Eye (tissue), 1 donor: ENCODE measurements at regions not wholly inside any gene's neighbourhood (a gene's known extent, or its start where the extent isn't known, plus 50 kb on each side); places are given as distances from the start of the nearest gene placed in this dataset.

Source experiments
- DNase-seq: peaks from one replicate; pipeline ENCODE4 v3.0.0-alpha.2; 2015

- DNase-seq = no peak
Measured at GRCh38 chr2:228648541-228648940, 467.1 kb upstream of the SPHKAP start.

- no peak for DNase-seq
Measured at GRCh38 chr2:228646061-228646460, 464.6 kb upstream of the SPHKAP start.

- DNase-seq = no peak
Measured at GRCh38 chr2:228644199-228644598, 462.7 kb upstream of the SPHKAP start.

- DNase-seq = no peak
Measured at GRCh38 chr2:228642861-228643260, 461.4 kb upstream of the SPHKAP start.

- DNase-seq = no peak
Measured at GRCh38 chr2:228630786-228631185, 449.3 kb upstream of the SPHKAP start.

- no peak for DNase-seq
Measured at GRCh38 chr2:228629251-228629650, 447.8 kb upstream of the SPHKAP start.

- no peak for DNase-seq
Measured at GRCh38 chr2:228628682-228629081, 447.2 kb upstream of the SPHKAP start.

GRCh38 chr2:228627510-228627909, 446.0 kb upstream of the SPHKAP start:
- DNase-seq = no peak

GRCh38 chr2:228625481-228625880, 444.0 kb upstream of the SPHKAP start:
- no peak for DNase-seq

- DNase-seq = no peak
Measured at GRCh38 chr2:228624733-228625132, 443.2 kb upstream of the SPHKAP start.

GRCh38 chr2:228615496-228615895, 434.0 kb upstream of the SPHKAP start:
- no peak for DNase-seq

GRCh38 chr2:228614741-228615140, 433.3 kb upstream of the SPHKAP start:
- no peak for DNase-seq

- no peak for DNase-seq
Measured at GRCh38 chr2:228613133-228613850, 431.8 kb upstream of the SPHKAP start.

GRCh38 chr2:228611171-228611570, 429.7 kb upstream of the SPHKAP start:
- no peak for DNase-seq

GRCh38 chr2:228602288-228602687, 420.8 kb upstream of the SPHKAP start:
- DNase-seq = no peak

- no peak for DNase-seq
Measured at GRCh38 chr2:228600265-228600664, 418.8 kb upstream of the SPHKAP start.

GRCh38 chr2:228599781-228600180, 418.3 kb upstream of the SPHKAP start:
- DNase-seq = no peak

- no peak for DNase-seq
Measured at GRCh38 chr2:228599297-228599696, 417.8 kb upstream of the SPHKAP start.

- no peak for DNase-seq
Measured at GRCh38 chr2:228597032-228597431, 415.5 kb upstream of the SPHKAP start.

GRCh38 chr2:228594012-228594411, 412.5 kb upstream of the SPHKAP start:
- DNase-seq = no peak

GRCh38 chr2:228592925-228593324, 411.4 kb upstream of the SPHKAP start:
- no peak for DNase-seq

- no peak for DNase-seq
Measured at GRCh38 chr2:228590681-228591080, 409.2 kb upstream of the SPHKAP start.

- no peak for DNase-seq
Measured at GRCh38 chr2:228589115-228589514, 407.6 kb upstream of the SPHKAP start.

- DNase-seq = no peak
Measured at GRCh38 chr2:228581731-228582130, 400.2 kb upstream of the SPHKAP start.

GRCh38 chr2:228575897-228576296, 394.4 kb upstream of the SPHKAP start:
- DNase-seq = no peak
